HepG2 (cell line): ENCODE measurements at regions not wholly inside any gene's neighbourhood (a gene's known extent, or its start where the extent isn't known, plus 50 kb on each side); places are given as distances from the start of the nearest gene placed in this dataset.

Experiments used
- ATAC-seq: fragments of 200-7000 bp; cut with Tn5 transposase; 3 replicates; pipeline ENCODE4 v1.9.1; 2020; ENCODE audit warnings: mild to moderate bottlenecking, moderate library complexity
- BruUV-seq: library from RNA; stranded (reverse); fragments of 400-500 nt; replicated peaks from 2 replicates; lab custom pipeline; 2021; lab: Mats Ljungman, UMichigan
- CTCF ChIA-PET: fragments of 300-600 bp; formaldehyde crosslinking; extraction: SDS; loops from one replicate; lab custom pipeline; 2021; ENCODE audit warnings: low total read pairs, inconsistent platforms, low intra/inter-chr PET ratio; lab: Yijun Ruan, JAX
- POLR2A ChIA-PET: fragments of 350-600 bp; sonication (Branson Sonifier 250); formaldehyde crosslinking; loops from one replicate; lab custom pipeline; 2020; ENCODE audit warnings: antibody characterized with exemption, inconsistent platforms; lab: Yijun Ruan, JAX
- DNase-seq: peaks from one replicate; pipeline ENCODE4 v3.0.0-alpha.2; 2015; ENCODE audit warnings: low spot score
- FAIRE-seq: peaks from 3 replicates; lab custom pipeline; 2011; peaks lifted over from hg19 to GRCh38; lab: Jason Lieb, UNC
- H2AFZ ChIP-seq: one replicate; pipeline ENCODE4 v1.6.1; 2011; ENCODE audit warnings: low read length, inconsistent platforms
- H3K27ac ChIP-seq: fragments of 300-600 bp; 3 replicates; pipeline ENCODE4 v1.8.0; 2011; ENCODE audit warnings: mixed run types, mild to moderate bottlenecking, mixed read lengths, low read length, inconsistent platforms; ENCODE audit not compliant: insufficient read depth; ENCODE audit errors: extremely low read length
- H3K27me3 ChIP-seq, 2 experiments: fragments of 200-600 bp in 1 of 2; 2 replicates in 1 of 2; 3 replicates in 1 of 2; pipeline versions ENCODE4 v1.6.0 to v1.8.0; 2011; ENCODE audit warnings: low read length in 2 of 2, mild to moderate bottlenecking in 2 of 2, moderate library complexity in 2 of 2, inconsistent platforms in 1 of 2; ENCODE audit not compliant: insufficient read depth in 2 of 2, control insufficient read depth in 1 of 2
- H3K36me3 ChIP-seq, 2 experiments: fragments of 200-600 bp in 1 of 2; replicated peaks in 1 of 2; 2 replicates in 1 of 2; 3 replicates in 1 of 2; pipeline versions ENCODE4 v1.5.1 to v1.8.0; 2011; ENCODE audit warnings: low read length in 2 of 2, inconsistent platforms in 1 of 2; ENCODE audit not compliant: insufficient read depth in 2 of 2, control insufficient read depth in 1 of 2
- H3K4me1 ChIP-seq: 2 replicates; pipeline ENCODE4 v1.5.1; 2012; ENCODE audit warnings: low read length, inconsistent platforms; ENCODE audit not compliant: insufficient read depth
- H3K4me2 ChIP-seq: 2 replicates; pipeline ENCODE4 v1.6.0; 2011; ENCODE audit warnings: low read depth, low read length, inconsistent platforms
- H3K4me3 ChIP-seq, 3 experiments: fragments of 200-600 bp in 1 of 3; sonication (generic), shearing (Covaris generic) in 1 of 3; replicated peaks in 1 of 3; 2 replicates each; pipeline ENCODE4 v1.5.1; 2011 to 2016; ENCODE audit warnings: low read length in 3 of 3, inconsistent platforms in 2 of 3, low read depth in 2 of 3, mild to moderate bottlenecking in 2 of 3, control low read depth in 1 of 3, mixed read lengths in 1 of 3; ENCODE audit not compliant: insufficient read depth in 1 of 3
- H3K79me2 ChIP-seq: one replicate; pipeline ENCODE4 v1.6.1; 2011; ENCODE audit warnings: low read length, inconsistent platforms; ENCODE audit not compliant: insufficient read depth
- H3K9ac ChIP-seq: 2 replicates; pipeline ENCODE4 v1.6.0; 2011; ENCODE audit warnings: mild to moderate bottlenecking, low read depth, low read length, inconsistent platforms; ENCODE audit not compliant: insufficient read depth
- H3K9me3 ChIP-seq: 2 replicates; pipeline ENCODE4 v1.5.1; 2012; ENCODE audit warnings: mild to moderate bottlenecking, low read length
- H4K20me1 ChIP-seq: 2 replicates; pipeline ENCODE4 v1.6.0; 2011; ENCODE audit warnings: inconsistent platforms, mild to moderate bottlenecking, low read length, moderate library complexity; ENCODE audit not compliant: insufficient read depth
- AKNA ChIP-seq: sonication (generic); formaldehyde crosslinking; IDR thresholded peaks from 2 replicates; pipeline ENCODE4 v1.4.0; 2020; ENCODE audit warnings: missing genetic modification reagents, borderline replicate concordance
- EHMT2 ChIP-seq: fragments of 200-600 bp; sonication (generic); IDR thresholded peaks from 2 replicates; pipeline ENCODE4 v1.7.0; 2017; ENCODE audit warnings: antibody characterized with exemption, low read depth, low read length, borderline replicate concordance
- MIER3 ChIP-seq: IDR thresholded peaks from 2 replicates; pipeline ENCODE4 v1.6.1; 2016; ENCODE audit warnings: missing compliant biosample characterization, borderline replicate concordance
- RORA ChIP-seq: sonication (generic); formaldehyde crosslinking; IDR thresholded peaks from 2 replicates; pipeline ENCODE4 v1.5.0; 2020; ENCODE audit warnings: mild to moderate bottlenecking, missing genetic modification reagents, moderate library complexity
- SNRNP70 ChIP-seq: fragments of 200-400 bp; formaldehyde crosslinking; IDR thresholded peaks from 2 replicates; pipeline ENCODE4 v1.6.1; 2017; ENCODE audit warnings: mild to moderate bottlenecking, low read depth, low read length, moderate library complexity
- SUZ12 ChIP-seq: fragments of 150-350 bp; IDR thresholded peaks from 2 replicates; pipeline ENCODE4 v1.6.1; 2014; ENCODE audit warnings: low read depth, low read length
- TCF12 ChIP-seq, 2 experiments: fragments of 450-650 bp in 1 of 2; sonication (generic) in 1 of 2; formaldehyde crosslinking in 1 of 2; IDR thresholded peaks; 2 replicates each; pipeline versions ENCODE4 v1.6.1 to v1.8.0; 2017 to 2022; ENCODE audit warnings: antibody characterized with exemption in 1 of 2, mild to moderate bottlenecking in 1 of 2, missing genetic modification reagents in 1 of 2, moderate library complexity in 1 of 2
- THAP9 ChIP-seq: sonication (generic); formaldehyde crosslinking; IDR thresholded peaks from 2 replicates; pipeline ENCODE4; 2020; ENCODE audit warnings: missing genetic modification reagents, mild to moderate bottlenecking, borderline replicate concordance
- ZNF292 ChIP-seq: sonication (generic); formaldehyde crosslinking; IDR thresholded peaks from 2 replicates; pipeline ENCODE4 v1.8.1; 2022; ENCODE audit warnings: mild to moderate bottlenecking, low read depth, missing genetic modification reagents, borderline replicate concordance
- ZNF891 ChIP-seq: sonication (generic); formaldehyde crosslinking; IDR thresholded peaks from 2 replicates; pipeline ENCODE4 v1.5.0; 2020; ENCODE audit warnings: mild to moderate bottlenecking, missing genetic modification reagents
- WGBS: methylation state at CpG from one replicate; pipeline ENCODE4 v1.1.6; 2017; ENCODE audit warnings: low lambda C conversion rate; 5-methylcytosine and 5-hydroxymethylcytosine counted together
- in situ Hi-C: cut with HindIII; loops from 2 replicates; pipeline ENCODE4 v1.10.0; 2017; ENCODE audit warnings: low pct_unique_long_range_greater_than_20kb; ENCODE audit not compliant: extremely low pct_ligation_motif_present
- intact Hi-C: fragments of 100-400 bp; cut with micrococcal nuclease; formaldehyde crosslinking; loops from one replicate; pipeline ENCODE4 v1.10.0; 2022; ENCODE audit not compliant: unreplicated experiment

GRCh38 chr21:31470896-31471694 is 127.0 kb upstream of the TIAM1 start (continued):
- TF ChIP-seq RORA (CRISPR knock-in tag) = no peak

GRCh38 chr21:31460980-31461379 is 116.9 kb upstream of the TIAM1 start:
- CTCF ChIA-PET = no interaction called here
- Histone ChIP-seq H3K4me1 (no peaks in the 10 kb centered on the region), H2AFZ (no peak overlapping the region), H3K36me3 (no peaks in the 10 kb centered on the region), H3K27me3 (no peaks in the 10 kb centered on the region), H3K4me2 (no peak overlapping the region), H3K9ac (no peak overlapping the region), H3K4me3 (no peak overlapping the region), H3K9me3 (no peaks in the 10 kb centered on the region), H3K27ac (no peak overlapping the region), H3K79me2 (no peaks in the 10 kb centered on the region), H4K20me1 (no peaks in the 10 kb centered on the region)
- DNase-seq = no peak
- FAIRE-seq = no peak
- intact Hi-C loops = no loop called here
- in situ Hi-C loops = no loop called here
- BruUV-seq = no TSS peak
- TF ChIP-seq SUZ12 (no peak), TCF12 (IDR thresholded peaks at IDR 0.05) (no peak), TCF12 (CRISPR knock-in tag; IDR thresholded peaks at IDR 0.05) (no peak), SNRNP70 (no peak), ZNF891 (no peak), ZNF292 (CRISPR knock-in tag) (no peak), EHMT2 (no peak), MIER3 (CRISPR knock-in tag) (no peak), AKNA (CRISPR knock-in tag) (no peak), THAP9 (CRISPR knock-in tag) (no peak)
- no peak for ATAC-seq
- POLR2A ChIA-PET = no interaction called here
- 49% methylated on average over 10 of the region's 10 CpGs for WGBS
